ENCODE measurements at regions not wholly inside any gene's neighbourhood (a gene's known extent, or its start where the extent isn't known, plus 50 kb on each side); places are given as distances from the start of the nearest gene placed in this dataset.

DNA sequence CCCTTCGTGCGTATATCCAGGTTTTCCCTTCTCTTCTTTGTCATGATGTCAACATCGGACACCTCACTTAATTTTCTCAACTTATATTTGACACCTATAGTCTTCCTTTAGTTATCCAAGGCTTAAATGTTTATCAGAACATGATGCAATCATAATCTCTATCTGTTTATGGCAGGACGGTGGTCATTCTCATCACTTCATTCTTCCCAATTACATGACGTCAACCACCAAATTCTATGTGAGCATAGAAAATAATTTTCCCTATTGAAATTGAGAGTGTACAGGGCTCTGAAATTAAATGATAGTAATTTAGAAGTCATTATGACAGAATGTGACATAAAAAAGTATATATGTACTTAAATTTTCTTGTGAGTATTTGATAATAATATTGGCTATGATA lies 345.4 kb downstream of the CDH9 start:
- H3K9ac ChIP-seq (ENCODE audit: low read length): no peak overlapping the region
- no peaks in the 10 kb centered on the region for H3K9me2 ChIP-seq (ENCODE audit: insufficient read depth, low read length)
- no peaks in the 10 kb centered on the region for H3K79me2 ChIP-seq (replicated peaks; ENCODE audit: insufficient read depth, low read length)
- H3K9me3 ChIP-seq (ENCODE audit: low read length): no peaks in the 10 kb centered on the region
- H3K27me3 ChIP-seq (ENCODE audit: insufficient read depth, low read depth, low read length): no peaks in the 10 kb centered on the region
- H3K36me3 ChIP-seq (ENCODE audit: insufficient read depth, low read length): no peaks in the 10 kb centered on the region
- H3F3A ChIP-seq (ENCODE audit: insufficient read depth, low read length, poor library complexity, severe bottlenecking): no peaks in the 10 kb centered on the region
- no peaks in the 10 kb centered on the region for H4K20me1 ChIP-seq (ENCODE audit: insufficient read depth)
- no peak overlapping the region for H3K27ac ChIP-seq (ENCODE audit: low read length)
- no peak overlapping the region for H2AFZ ChIP-seq (ENCODE audit: low read depth, low read length)
- H3K4me2 ChIP-seq (ENCODE audit: low read length): no peak overlapping the region
- no peak for TF ChIP-seq SMC3 (conservative IDR thresholded peaks at IDR 0.05; ENCODE audit: poor library complexity)
- no peak for TF ChIP-seq RAD21 (conservative IDR thresholded peaks at IDR 0.05)
- no peak for TF ChIP-seq EZH2 (IDR thresholded peaks at IDR 0.05; ENCODE audit: borderline replicate concordance, insufficient read depth, low read length, poor library complexity, severe bottlenecking)
- TF ChIP-seq, protein P1, sequence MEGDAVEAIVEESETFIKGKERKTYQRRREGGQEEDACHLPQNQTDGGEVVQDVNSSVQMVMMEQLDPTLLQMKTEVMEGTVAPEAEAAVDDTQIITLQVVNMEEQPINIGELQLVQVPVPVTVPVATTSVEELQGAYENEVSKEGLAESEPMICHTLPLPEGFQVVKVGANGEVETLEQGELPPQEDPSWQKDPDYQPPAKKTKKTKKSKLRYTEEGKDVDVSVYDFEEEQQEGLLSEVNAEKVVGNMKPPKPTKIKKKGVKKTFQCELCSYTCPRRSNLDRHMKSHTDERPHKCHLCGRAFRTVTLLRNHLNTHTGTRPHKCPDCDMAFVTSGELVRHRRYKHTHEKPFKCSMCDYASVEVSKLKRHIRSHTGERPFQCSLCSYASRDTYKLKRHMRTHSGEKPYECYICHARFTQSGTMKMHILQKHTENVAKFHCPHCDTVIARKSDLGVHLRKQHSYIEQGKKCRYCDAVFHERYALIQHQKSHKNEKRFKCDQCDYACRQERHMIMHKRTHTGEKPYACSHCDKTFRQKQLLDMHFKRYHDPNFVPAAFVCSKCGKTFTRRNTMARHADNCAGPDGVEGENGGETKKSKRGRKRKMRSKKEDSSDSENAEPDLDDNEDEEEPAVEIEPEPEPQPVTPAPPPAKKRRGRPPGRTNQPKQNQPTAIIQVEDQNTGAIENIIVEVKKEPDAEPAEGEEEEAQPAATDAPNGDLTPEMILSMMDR (IDR thresholded peaks at IDR 0.05; ENCODE audit: poor library complexity, severe bottlenecking): no peak
- no peak for TF ChIP-seq TAF1 (IDR thresholded peaks at IDR 0.05; ENCODE audit: low read depth)
- TF ChIP-seq MXI1 (conservative IDR thresholded peaks at IDR 0.05; ENCODE audit: poor library complexity, severe bottlenecking): no peak
- TF ChIP-seq POLR2AphosphoS5 (IDR thresholded peaks at IDR 0.05): no peak
- no peak for TF ChIP-seq EP300 (conservative IDR thresholded peaks at IDR 0.05; ENCODE audit: poor library complexity, severe bottlenecking)
- no peak for TF ChIP-seq REST (IDR thresholded peaks at IDR 0.05; ENCODE audit: borderline replicate concordance)
- no peak overlapping the region for H3K4me3 ChIP-seq (ENCODE audit: low read length)

DNA sequence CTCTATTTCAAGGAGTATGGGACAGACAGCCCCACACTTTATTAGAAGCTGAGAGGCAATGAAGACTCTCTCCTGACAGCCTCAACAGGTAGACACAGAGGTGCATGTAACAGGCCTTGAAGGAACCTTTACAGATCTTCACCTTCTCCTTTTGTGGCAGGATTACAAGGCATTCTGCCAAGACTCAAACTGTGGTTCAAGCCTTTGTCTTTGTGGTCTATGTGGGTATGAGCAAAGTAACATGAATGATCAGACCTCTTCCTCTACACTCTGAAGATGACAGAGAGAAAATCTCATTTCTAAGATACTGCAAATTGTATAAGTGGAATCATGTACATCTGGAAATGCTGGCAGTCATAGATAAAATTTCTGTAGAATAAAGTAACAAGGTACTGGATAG lies 346.9 kb downstream of the CDH9 start:
- Histone ChIP-seq H2AFZ (ENCODE audit: low read depth, low read length) (no peak overlapping the region), H3K27me3 (ENCODE audit: insufficient read depth, low read depth, low read length) (no peaks in the 10 kb centered on the region), H3K9ac (ENCODE audit: low read length) (no peak overlapping the region), H3K27ac (ENCODE audit: low read length) (no peak overlapping the region), H3K4me2 (ENCODE audit: low read length) (no peak overlapping the region), H3K9me2 (ENCODE audit: insufficient read depth, low read length) (no peaks in the 10 kb centered on the region), H3K36me3 (ENCODE audit: insufficient read depth, low read length) (no peaks in the 10 kb centered on the region), H3K4me3 (ENCODE audit: low read length) (no peak overlapping the region), H3F3A (ENCODE audit: insufficient read depth, low read length, poor library complexity, severe bottlenecking) (no peaks in the 10 kb centered on the region), H3K9me3 (ENCODE audit: low read length) (no peaks in the 10 kb centered on the region), H4K20me1 (ENCODE audit: insufficient read depth) (no peaks in the 10 kb centered on the region), H3K79me2 (replicated peaks; ENCODE audit: insufficient read depth, low read length) (no peaks in the 10 kb centered on the region)
- TF ChIP-seq SMC3 (conservative IDR thresholded peaks at IDR 0.05; ENCODE audit: poor library complexity) (no peak), POLR2AphosphoS5 (IDR thresholded peaks at IDR 0.05) (no peak), EZH2 (IDR thresholded peaks at IDR 0.05; ENCODE audit: borderline replicate concordance, insufficient read depth, low read length, poor library complexity, severe bottlenecking) (no peak), RAD21 (conservative IDR thresholded peaks at IDR 0.05) (no peak), REST (IDR thresholded peaks at IDR 0.05; ENCODE audit: borderline replicate concordance) (no peak), TAF1 (IDR thresholded peaks at IDR 0.05; ENCODE audit: low read depth) (no peak), EP300 (conservative IDR thresholded peaks at IDR 0.05; ENCODE audit: poor library complexity, severe bottlenecking) (no peak), MXI1 (conservative IDR thresholded peaks at IDR 0.05; ENCODE audit: poor library complexity, severe bottlenecking) (no peak)
- TF ChIP-seq, protein P1 (IDR thresholded peaks at IDR 0.05; ENCODE audit: poor library complexity, severe bottlenecking): no peak
